ENCODE measurements at regions not wholly inside any gene's neighbourhood (a gene's known extent, or its start where the extent isn't known, plus 50 kb on each side); places are given as distances from the start of the nearest gene placed in this dataset.

- H3K4me3 ChIP-seq (ENCODE audit: low read depth, low read length): no peak overlapping the region
- no peak for TF ChIP-seq CTCF (IDR thresholded peaks at IDR 0.05; ENCODE audit: borderline replicate concordance, insufficient read depth, low read depth, low read length)
These were observed 216.8 kb upstream of the DTNBP1 start for GRCh38 chr6:15879371-15880261.

- TF ChIP-seq CTCF (IDR thresholded peaks at IDR 0.05; ENCODE audit: borderline replicate concordance, insufficient read depth, low read depth, low read length): no peak
- H3K4me3 ChIP-seq (ENCODE audit: low read depth, low read length): no peak overlapping the region
These were observed 214.4 kb upstream of the DTNBP1 start for GRCh38 chr6:15877231-15877630.

- no peak overlapping the region for H3K4me3 ChIP-seq (ENCODE audit: low read depth, low read length)
- TF ChIP-seq CTCF (IDR thresholded peaks at IDR 0.05; ENCODE audit: borderline replicate concordance, insufficient read depth, low read depth, low read length): no peak
These were observed 213.6 kb upstream of the DTNBP1 start for GRCh38 chr6:15876406-15876805.

GRCh38 chr6:15875797-15876196 lies 213.0 kb upstream of the DTNBP1 start:
- H3K4me3 ChIP-seq (ENCODE audit: low read depth, low read length): no peak overlapping the region
- TF ChIP-seq CTCF (IDR thresholded peaks at IDR 0.05; ENCODE audit: borderline replicate concordance, insufficient read depth, low read depth, low read length): no peak

- no peak overlapping the region for H3K4me3 ChIP-seq (ENCODE audit: low read depth, low read length)
- no peak for TF ChIP-seq CTCF (IDR thresholded peaks at IDR 0.05; ENCODE audit: borderline replicate concordance, insufficient read depth, low read depth, low read length)
These were observed 212.0 kb upstream of the DTNBP1 start for GRCh38 chr6:15874821-15875220.

GRCh38 chr6:15874326-15874725 lies 211.5 kb upstream of the DTNBP1 start:
- no peak for TF ChIP-seq CTCF (IDR thresholded peaks at IDR 0.05; ENCODE audit: borderline replicate concordance, insufficient read depth, low read depth, low read length)
- H3K4me3 ChIP-seq (ENCODE audit: low read depth, low read length): no peak overlapping the region

All from GM12875 (cell line).